Keratinocyte (primary cell): ENCODE measurements at regions not wholly inside any gene's neighbourhood (a gene's known extent, or its start where the extent isn't known, plus 50 kb on each side); places are given as distances from the start of the nearest gene placed in this dataset.

Source experiments
- EZH2 ChIP-seq: IDR thresholded peaks from one replicate; pipeline ENCODE4 v1.6.1; 2012; ENCODE audit warnings: inconsistent platforms, mild to moderate bottlenecking, low read length, moderate library complexity
- TF ChIP-seq, protein P1 (sequence below), 3 experiments: IDR thresholded peaks in 1 of 3; conservative IDR thresholded peaks in 1 of 3; optimal IDR thresholded peaks in 1 of 3; 2 replicates in 2 of 3; 3 replicates in 1 of 3; pipeline versions ENCODE3 to v1.5.1; 2011; ENCODE audit warnings: low read length in 3 of 3, mild to moderate bottlenecking in 3 of 3, moderate library complexity in 2 of 3, control low read depth in 1 of 3, inconsistent platforms in 1 of 3; ENCODE audit not compliant: insufficient read depth in 2 of 3; ENCODE audit errors: extremely low read depth in 1 of 3

DNA sequence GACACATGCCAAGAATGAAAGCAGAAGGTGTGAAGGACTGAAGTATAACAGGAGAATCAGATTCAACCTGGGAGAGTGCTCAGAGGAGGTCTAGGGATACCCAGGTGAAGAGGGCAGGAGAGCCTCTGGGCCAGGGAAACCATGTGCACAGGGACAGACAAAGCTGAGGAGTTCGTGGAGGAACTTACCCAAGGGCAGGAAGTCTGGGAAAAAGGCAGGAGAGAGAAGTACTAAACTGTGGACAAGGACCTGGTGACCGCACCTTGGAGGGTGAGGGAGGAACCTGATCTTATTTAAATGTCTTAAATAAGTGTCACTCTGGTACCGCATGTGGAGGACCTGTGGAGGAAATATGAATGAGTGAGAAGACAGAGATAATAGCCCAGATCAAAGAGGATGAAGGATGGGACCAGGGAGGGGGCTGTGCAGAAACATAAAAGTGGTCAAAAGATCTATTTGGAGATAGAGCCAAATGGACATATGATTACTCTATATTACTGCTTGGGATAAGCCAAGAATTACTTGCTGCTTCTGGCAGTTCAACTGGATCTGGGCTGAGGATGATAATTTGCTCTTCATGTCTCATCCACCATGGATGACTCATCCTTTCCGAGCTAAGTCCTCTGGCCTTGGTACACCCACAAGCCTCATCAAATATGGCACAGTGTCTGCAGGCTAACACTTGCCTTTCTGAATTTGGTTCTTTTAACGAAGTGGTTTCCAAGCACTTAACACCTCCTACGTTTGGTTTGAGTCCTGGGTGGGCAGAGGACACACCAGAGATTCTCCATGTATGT, 116.9 kb upstream of the NMNAT3 start:
- TF ChIP-seq, protein P1, sequence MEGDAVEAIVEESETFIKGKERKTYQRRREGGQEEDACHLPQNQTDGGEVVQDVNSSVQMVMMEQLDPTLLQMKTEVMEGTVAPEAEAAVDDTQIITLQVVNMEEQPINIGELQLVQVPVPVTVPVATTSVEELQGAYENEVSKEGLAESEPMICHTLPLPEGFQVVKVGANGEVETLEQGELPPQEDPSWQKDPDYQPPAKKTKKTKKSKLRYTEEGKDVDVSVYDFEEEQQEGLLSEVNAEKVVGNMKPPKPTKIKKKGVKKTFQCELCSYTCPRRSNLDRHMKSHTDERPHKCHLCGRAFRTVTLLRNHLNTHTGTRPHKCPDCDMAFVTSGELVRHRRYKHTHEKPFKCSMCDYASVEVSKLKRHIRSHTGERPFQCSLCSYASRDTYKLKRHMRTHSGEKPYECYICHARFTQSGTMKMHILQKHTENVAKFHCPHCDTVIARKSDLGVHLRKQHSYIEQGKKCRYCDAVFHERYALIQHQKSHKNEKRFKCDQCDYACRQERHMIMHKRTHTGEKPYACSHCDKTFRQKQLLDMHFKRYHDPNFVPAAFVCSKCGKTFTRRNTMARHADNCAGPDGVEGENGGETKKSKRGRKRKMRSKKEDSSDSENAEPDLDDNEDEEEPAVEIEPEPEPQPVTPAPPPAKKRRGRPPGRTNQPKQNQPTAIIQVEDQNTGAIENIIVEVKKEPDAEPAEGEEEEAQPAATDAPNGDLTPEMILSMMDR (optimal IDR thresholded peaks at IDR 0.05 in 1 of 3, IDR thresholded peaks at IDR 0.05 in 1 of 3, conservative IDR thresholded peaks at IDR 0.05 in 1 of 3; ENCODE audit: extremely low read depth in 1 of 3, insufficient read depth in 2 of 3, low read length in 3 of 3) = no peak
- TF ChIP-seq EZH2 = no peak
